GM18951 (cell line): ENCODE measurements at regions not wholly inside any gene's neighbourhood (a gene's known extent, or its start where the extent isn't known, plus 50 kb on each side); places are given as distances from the start of the nearest gene placed in this dataset.

Experiments
- POLR2A ChIP-seq: IDR thresholded peaks from 4 replicates; pipeline ENCODE4 v1.6.1; 2011; ENCODE audit warnings: mild to moderate bottlenecking; ENCODE audit not compliant: insufficient read length, insufficient read depth; ENCODE audit errors: extremely low read depth
- in situ Hi-C: fragments of 300-500 bp; cut with MboI; formaldehyde crosslinking; loops from one replicate; pipeline ENCODE4 v1.12.0; 2022; ENCODE audit warnings: low sequenced_read_pairs, mixed read lengths, inconsistent platforms; ENCODE audit not compliant: unreplicated experiment

DNA sequence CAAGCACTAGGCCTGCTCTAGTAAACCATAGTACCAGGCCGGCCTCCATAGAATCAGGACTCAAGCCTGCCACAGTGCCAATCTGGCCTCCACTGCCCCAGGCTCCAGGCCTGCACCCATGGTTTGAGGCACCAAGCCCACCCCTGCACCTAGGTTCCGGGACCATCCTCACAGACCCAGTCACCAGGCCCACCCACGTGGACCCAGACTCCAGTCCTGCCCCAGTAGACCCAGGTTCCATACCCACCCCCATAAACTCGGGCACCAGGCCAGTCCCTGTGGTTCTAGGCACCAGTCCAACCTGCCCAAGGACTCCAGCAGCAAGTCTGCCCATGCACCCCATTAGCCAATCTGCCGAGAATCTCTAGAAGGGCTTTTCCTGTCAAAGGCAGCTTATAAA lies 501.8 kb upstream of the TMPO start:
- in situ Hi-C loops, result no loop called here
- TF ChIP-seq POLR2A, result no peak

GRCh38 chr12:98018836-98019235 lies 496.6 kb upstream of the TMPO start:
- no peak for TF ChIP-seq POLR2A
- in situ Hi-C loops, result no loop called here

GRCh38 chr12:98020376-98020775 lies 495.0 kb upstream of the TMPO start:
- in situ Hi-C loops, result no loop called here
- no peak for TF ChIP-seq POLR2A

DNA sequence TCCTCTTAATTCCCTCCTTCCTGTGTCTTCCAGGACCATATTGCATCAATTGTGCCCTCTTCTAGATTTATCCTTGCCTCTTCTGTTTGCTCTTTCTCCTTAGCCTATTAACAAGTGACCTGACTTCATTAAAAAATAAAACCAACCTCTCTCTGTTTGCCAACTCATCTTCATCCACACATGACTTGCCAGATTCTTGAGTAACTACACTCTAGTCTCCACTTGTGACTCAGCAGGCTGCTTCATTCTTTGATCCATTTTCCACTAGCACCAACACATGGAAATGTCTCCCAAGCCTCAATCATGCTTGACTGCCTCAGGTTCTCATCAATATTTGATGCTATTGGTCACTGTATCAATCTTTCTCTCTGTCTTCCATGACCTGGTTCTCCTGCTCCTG lies 492.4 kb upstream of the TMPO start:
- in situ Hi-C loops, result no loop called here
- TF ChIP-seq POLR2A, result no peak

GRCh38 chr12:98037401-98038140 lies 477.8 kb upstream of the TMPO start:
- TF ChIP-seq POLR2A, result no peak
- in situ Hi-C loops, result no loop called here

GRCh38 chr12:98042668-98043067 lies 472.7 kb upstream of the TMPO start:
- in situ Hi-C loops, result no loop called here
- TF ChIP-seq POLR2A, result no peak

GRCh38 chr12:98045395-98045794 lies 470.0 kb upstream of the TMPO start:
- TF ChIP-seq POLR2A, result no peak
- in situ Hi-C loops, result no loop called here

DNA sequence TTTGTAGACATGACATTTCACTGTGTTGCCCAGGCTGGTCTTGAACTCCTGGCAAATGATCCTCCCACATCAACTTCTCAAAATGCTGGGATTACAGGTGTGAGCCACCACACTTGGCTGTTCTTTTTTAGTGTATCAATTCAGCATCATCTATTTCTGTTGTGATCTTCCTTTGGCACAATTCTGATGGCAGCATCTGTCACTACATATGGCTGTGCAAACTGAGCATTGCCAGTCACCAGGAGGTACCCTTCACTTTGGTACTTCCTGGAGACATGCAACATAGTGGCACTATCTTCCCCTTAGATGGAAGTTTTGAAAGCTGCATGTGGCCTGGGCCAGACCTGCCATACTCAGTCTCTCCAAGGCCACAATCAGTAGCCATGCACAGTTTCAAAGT lies 467.1 kb upstream of the TMPO start:
- no peak for TF ChIP-seq POLR2A
- in situ Hi-C loops, result no loop called here

DNA sequence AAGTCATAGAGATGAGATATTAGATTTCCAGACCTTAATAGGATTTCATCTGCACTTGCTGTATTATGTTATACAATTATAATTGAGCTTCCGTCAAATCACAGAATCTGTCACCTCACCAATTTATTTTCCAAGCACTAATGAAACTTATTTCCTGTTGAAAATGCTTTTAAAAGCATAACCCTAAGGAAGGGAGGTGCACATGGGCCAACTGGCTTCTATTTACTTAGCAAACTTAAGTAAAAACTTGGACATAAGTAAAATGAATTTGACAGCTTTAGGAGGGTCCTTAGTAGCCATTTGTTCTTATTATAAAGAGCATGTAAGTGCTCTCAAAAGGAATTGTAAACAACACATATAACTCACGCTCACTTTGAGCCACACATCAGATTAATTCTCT lies 462.2 kb upstream of the TMPO start:
- in situ Hi-C loops, result no loop called here
- no peak for TF ChIP-seq POLR2A

DNA sequence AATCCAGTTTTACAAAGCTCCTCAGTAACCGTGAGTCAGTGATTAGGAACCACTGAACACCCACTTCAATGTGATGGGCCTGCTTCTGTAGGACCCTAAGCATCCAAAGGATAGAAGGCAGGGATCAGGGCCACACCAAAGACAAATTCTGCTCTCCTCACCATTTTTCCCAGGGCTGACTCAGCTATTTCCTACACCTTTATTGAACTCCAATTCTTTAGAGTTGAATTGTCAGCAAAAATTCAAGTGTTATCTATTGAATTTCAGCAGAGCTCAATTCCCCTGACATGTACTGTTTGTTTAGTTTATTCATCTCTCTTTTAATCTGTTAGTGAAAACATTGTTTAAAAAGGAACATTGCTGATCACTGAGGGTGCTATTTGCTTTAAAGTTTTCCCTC lies 457.7 kb upstream of the TMPO start:
- in situ Hi-C loops, result no loop called here

GRCh38 chr12:98058213-98058612 lies 457.2 kb upstream of the TMPO start:
- no peak for TF ChIP-seq POLR2A
- in situ Hi-C loops, result no loop called here

More for the DNA sequence above, 457.7 kb upstream of the TMPO start:
- no peak for TF ChIP-seq POLR2A

DNA sequence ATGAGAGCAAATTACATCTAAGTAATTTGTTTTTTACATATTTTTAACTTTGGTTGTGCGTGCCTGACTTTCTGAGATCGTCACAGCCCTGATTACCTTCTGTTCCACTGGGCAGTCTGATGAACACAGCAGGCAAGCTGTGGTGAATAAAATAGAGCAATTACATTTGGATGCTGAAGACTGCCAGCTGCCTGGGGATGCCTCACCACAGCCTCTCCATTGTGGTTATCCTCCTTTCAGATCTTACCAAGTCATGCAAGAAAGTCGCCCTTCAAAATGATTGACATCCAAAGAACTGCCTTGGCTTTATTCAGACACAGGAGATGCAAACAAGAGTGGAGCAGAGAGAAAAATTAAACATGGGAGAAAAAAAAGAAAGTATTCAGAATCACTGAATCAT lies 456.6 kb upstream of the TMPO start:
- in situ Hi-C loops, result no loop called here
- TF ChIP-seq POLR2A, result no peak

- in situ Hi-C loops, result no loop called here
- no peak for TF ChIP-seq POLR2A
These were observed 455.6 kb upstream of the TMPO start for GRCh38 chr12:98059659-98060343.

DNA sequence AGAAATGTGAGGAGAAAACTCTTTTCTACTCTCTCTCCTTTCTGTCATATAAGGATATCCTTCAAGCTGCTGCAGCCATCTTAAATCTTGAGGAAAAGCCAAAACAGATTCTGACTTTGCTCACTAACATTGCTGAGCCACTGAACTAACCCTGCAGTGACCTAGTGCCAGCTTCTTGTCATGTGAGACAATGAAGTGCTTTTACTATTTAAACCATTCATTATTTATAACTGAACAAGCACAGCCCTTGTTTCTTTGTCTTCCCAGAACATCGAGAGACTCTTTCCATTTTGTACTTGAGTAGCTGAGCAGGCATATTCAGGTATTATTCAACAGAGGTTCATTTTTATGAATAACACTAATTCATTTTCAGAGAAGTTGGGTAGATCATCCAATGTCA lies 455.0 kb upstream of the TMPO start:
- in situ Hi-C loops, result no loop called here
- no peak for TF ChIP-seq POLR2A
